IPS-18a (cell line): ENCODE measurements at regions not wholly inside any gene's neighbourhood (a gene's known extent, or its start where the extent isn't known, plus 50 kb on each side); places are given as distances from the start of the nearest gene placed in this dataset.

Source experiments
- H3K27ac ChIP-seq: one replicate; pipeline ENCODE4 v1.5.1; 2013; ENCODE audit warnings: low read length
- H3K27me3 ChIP-seq: one replicate; pipeline ENCODE4 v1.6.1; 2013; ENCODE audit warnings: mild to moderate bottlenecking, low read length; ENCODE audit not compliant: control insufficient read depth, insufficient read depth
- H3K36me3 ChIP-seq: one replicate; pipeline ENCODE4 v1.6.1; 2013; ENCODE audit warnings: low read depth, low read length; ENCODE audit not compliant: control insufficient read depth
- H3K4me1 ChIP-seq: one replicate; pipeline ENCODE4 v1.6.1; 2013; ENCODE audit warnings: low read depth, low read length; ENCODE audit not compliant: control insufficient read depth
- H3K4me3 ChIP-seq: one replicate; pipeline ENCODE4 v1.5.1; 2013; ENCODE audit warnings: low read length
- H3K9ac ChIP-seq: one replicate; pipeline ENCODE4 v1.6.1; 2013; ENCODE audit warnings: mild to moderate bottlenecking, low read length, moderate library complexity
- H3K9me3 ChIP-seq: one replicate; pipeline ENCODE4 v1.6.1; 2013; ENCODE audit warnings: low read depth, low read length; ENCODE audit not compliant: control insufficient read depth

DNA sequence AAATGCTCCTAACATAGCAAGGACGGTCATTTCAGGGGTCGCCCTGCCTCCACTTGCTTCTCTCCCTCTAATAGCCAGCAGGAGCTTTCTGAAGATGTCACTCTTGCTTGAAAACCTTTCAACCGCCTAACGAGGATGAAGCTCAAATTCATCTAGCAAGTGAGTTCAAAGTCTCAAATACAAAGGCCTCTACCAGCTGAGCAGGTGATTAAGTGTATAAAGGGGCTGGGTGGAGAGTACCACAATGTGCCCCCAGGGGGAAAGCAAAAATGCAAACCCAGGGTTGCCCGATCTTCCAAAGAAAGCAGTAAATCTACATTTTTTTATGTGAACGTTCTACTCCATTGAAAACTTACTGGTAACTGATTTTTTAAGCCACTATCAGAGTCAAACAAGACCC, 50.4 kb upstream of the GRIP2 start:
- no peak overlapping the region for H3K4me3 ChIP-seq
- H3K9me3 ChIP-seq = no peaks in the 10 kb centered on the region
- no peak overlapping the region for H3K27ac ChIP-seq
- no peaks in the 10 kb centered on the region for H3K27me3 ChIP-seq
- H3K36me3 ChIP-seq = no peaks in the 10 kb centered on the region
- peaks cover 6% of the 10 kb centered on the region for H3K4me1 ChIP-seq
- no peak overlapping the region for H3K9ac ChIP-seq

DNA sequence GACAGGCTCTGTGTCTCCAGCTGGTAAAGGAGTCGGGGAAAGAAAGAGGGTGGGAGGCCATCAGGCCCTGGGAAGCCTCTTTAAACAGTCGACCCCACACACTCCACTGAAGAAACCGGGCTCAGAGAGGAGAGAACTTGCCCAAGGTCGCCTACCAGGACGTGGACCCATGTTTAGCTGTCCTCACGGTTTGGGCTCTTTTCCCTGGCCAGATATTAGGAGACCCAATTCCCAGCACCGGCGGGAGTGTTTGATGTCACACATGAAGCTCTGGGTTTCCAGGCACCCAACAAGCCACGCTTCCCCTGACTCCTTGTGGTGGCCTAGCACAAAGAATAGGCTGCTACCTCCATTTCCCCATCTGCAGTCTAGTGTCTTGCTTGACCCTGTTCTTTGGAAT, 52.2 kb upstream of the GRIP2 start:
- Histone ChIP-seq H3K4me1 (peaks cover 6% of the 10 kb centered on the region), H3K27ac (no peak overlapping the region), H3K9me3 (no peaks in the 10 kb centered on the region), H3K27me3 (no peaks in the 10 kb centered on the region), H3K9ac (no peak overlapping the region), H3K36me3 (no peaks in the 10 kb centered on the region), H3K4me3 (no peak overlapping the region)

DNA sequence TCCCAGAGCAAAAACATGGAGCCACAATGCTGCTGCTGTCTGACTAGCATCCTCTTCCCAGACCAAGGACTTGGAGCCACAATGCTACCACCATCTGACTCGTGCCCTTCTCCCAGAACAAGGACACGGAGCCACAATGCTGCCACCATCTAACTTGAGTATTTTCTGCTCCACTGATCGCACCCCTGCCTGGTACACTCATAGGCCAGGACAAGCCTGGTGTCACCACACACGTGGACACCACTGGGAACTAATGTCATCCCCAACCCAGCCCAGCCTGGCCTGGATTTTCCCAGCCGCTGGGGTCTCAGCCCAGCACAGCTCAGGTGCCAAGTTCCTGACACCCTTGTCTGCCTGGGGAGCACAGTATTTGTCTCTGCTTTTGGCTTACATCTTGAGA, 52.7 kb upstream of the GRIP2 start:
- peaks cover 6% of the 10 kb centered on the region for H3K4me1 ChIP-seq
- no peak overlapping the region for H3K4me3 ChIP-seq
- H3K9ac ChIP-seq = no peak overlapping the region
- no peaks in the 10 kb centered on the region for H3K36me3 ChIP-seq
- H3K9me3 ChIP-seq = no peaks in the 10 kb centered on the region
- no peak overlapping the region for H3K27ac ChIP-seq
- H3K27me3 ChIP-seq = no peaks in the 10 kb centered on the region

DNA sequence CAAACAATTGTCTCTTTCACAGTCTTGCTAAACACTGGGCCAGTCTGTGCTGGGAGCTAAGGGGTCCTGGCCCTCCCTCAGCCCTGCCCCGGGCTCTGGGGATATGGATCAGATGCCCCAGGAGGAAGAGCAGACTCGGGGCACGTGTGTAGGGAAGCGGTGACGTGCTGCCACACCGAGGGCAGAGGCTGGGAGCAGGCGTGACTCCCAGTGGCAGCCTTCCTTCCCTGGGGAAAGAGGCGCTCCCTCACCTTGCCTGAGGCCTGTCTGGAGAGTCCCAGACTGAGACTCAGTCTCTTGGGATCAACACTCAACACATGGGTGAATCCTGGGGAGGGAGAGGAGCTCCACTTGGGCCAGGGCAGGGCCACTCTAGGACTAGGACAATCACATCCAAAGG, 54.1 kb upstream of the GRIP2 start:
- H3K4me1 ChIP-seq = peaks cover 6% of the 10 kb centered on the region

DNA sequence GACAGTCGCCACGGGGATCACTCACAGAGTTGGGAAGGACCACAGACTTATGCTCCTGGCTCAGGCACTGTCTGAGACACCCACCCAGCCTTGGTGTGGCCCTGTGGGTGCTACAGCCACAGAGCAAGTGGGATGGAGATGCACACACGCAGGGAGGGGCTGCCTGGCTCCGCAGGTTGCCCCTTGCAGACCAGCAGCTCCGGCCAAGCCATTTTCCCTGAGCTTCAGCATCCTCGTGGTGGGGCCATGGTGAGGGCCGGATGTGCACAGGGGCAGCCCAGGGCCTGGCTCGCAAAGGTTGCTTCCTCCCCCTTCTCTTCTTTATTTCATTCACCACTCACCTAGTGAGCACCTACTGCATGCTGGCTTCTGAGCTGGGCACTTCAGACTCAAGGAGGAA, 55.4 kb upstream of the GRIP2 start:
- Histone ChIP-seq H3K9ac (no peak overlapping the region), H3K27me3 (peaks cover 20% of the 10 kb centered on the region), H3K4me1 (peaks cover under 1% of the 10 kb centered on the region), H3K36me3 (no peaks in the 10 kb centered on the region), H3K27ac (no peak overlapping the region), H3K4me3 (no peak overlapping the region), H3K9me3 (no peaks in the 10 kb centered on the region)

More for the DNA sequence above, 54.1 kb upstream of the GRIP2 start:
- peaks cover 8% of the 10 kb centered on the region for H3K27me3 ChIP-seq
- H3K27ac ChIP-seq = no peak overlapping the region
- no peaks in the 10 kb centered on the region for H3K9me3 ChIP-seq
- H3K36me3 ChIP-seq = no peaks in the 10 kb centered on the region
- H3K9ac ChIP-seq = no peak overlapping the region
- no peak overlapping the region for H3K4me3 ChIP-seq

DNA sequence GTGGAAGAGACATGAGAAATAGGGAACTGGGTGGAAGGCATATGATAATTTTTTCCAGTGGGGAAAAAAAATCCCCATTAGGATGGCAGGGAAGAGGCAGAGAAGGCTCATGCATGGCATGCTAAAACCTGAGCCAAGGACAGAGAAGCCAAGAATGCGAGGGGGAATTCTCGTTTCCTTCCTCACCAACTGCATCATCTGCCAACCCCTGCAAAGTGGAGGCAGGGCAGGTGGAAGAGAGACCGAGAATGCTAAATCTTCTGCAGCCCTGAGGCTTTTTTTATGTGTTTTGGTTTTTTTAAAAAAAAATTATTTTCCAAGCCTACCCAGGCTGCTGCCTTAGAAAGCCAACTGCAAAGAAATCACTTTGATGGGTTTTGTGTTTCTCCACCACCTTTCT, 54.3 kb upstream of the CCDC174 start:
- Histone ChIP-seq H3K4me3 (no peak overlapping the region), H3K27me3 (peaks cover 35% of the 10 kb centered on the region), H3K36me3 (no peaks in the 10 kb centered on the region), H3K27ac (no peak overlapping the region), H3K4me1 (peaks cover 6% of the 10 kb centered on the region), H3K9ac (no peak overlapping the region), H3K9me3 (no peaks in the 10 kb centered on the region)

DNA sequence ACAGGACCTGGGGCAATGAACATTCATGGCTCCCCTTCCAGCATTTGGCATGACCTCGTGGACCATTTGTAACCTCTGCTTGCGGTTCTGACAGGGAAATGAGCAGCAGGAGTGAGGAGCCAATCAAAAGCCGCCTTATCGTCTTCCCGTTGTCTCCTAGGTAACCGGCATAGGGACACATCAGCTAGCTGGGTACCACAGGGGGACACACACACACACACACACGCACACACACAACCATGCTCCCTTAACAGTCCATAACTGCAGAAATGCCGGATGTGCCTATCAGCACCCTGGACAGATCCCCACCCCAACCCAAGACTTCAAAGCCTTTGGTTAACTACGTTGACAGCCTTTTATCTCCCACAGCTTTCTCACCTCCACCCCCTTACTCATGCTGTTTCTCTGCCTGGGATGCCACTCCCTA, 53.4 kb upstream of the CCDC174 start:
- Histone ChIP-seq H3K9ac (no peak overlapping the region), H3K27ac (no peak overlapping the region), H3K27me3 (peaks cover 40% of the 10 kb centered on the region), H3K4me1 (peaks cover 6% of the 10 kb centered on the region), H3K4me3 (no peak overlapping the region), H3K9me3 (no peaks in the 10 kb centered on the region), H3K36me3 (no peaks in the 10 kb centered on the region)

DNA sequence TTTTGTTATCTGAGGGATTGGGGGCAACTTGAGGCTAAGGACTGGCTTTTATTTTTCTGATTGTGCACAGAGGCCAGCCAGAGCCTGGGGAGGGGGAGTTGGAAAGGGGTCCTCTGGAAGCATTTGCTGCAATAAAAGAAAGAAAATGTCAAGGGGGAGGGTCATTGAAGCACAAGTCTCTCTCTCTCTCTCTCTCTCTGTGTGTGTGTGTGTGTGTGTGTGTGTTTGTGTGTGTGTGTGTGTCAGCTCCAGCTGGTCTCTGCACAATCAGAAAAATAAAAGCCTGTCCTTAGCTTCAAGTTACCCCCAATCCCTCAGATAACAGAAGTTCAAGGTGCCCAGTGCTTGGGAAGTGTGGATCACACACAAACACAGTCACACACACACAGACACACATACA, 52.1 kb upstream of the CCDC174 start:
- Histone ChIP-seq H3K9me3 (no peaks in the 10 kb centered on the region), H3K4me1 (peaks cover 6% of the 10 kb centered on the region), H3K4me3 (no peak overlapping the region), H3K36me3 (no peaks in the 10 kb centered on the region), H3K27me3 (peaks cover 53% of the 10 kb centered on the region), H3K9ac (no peak overlapping the region), H3K27ac (no peak overlapping the region)

DNA sequence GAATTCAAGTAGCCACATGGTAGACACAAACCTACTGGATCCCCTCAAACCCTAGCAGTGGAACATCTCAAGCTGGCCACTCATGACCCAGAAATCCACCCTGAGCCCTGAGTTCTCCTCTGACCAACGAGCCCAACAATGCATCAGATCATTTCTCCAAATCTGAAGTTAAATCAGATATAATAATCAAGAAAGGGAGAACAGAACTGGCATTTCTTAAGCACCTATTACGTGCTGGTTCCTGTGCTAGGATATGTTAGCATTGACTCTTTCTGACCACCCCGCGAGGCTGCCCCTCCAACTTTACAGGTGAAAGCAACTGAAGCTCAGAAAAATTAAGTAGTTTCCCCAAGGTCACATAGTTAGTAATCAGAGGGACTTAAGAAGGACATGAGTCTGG, 51.5 kb upstream of the CCDC174 start:
- Histone ChIP-seq H3K27ac (no peak overlapping the region), H3K27me3 (peaks cover 53% of the 10 kb centered on the region), H3K36me3 (no peaks in the 10 kb centered on the region), H3K9ac (no peak overlapping the region), H3K9me3 (no peaks in the 10 kb centered on the region), H3K4me1 (peaks cover 6% of the 10 kb centered on the region), H3K4me3 (no peak overlapping the region)

DNA sequence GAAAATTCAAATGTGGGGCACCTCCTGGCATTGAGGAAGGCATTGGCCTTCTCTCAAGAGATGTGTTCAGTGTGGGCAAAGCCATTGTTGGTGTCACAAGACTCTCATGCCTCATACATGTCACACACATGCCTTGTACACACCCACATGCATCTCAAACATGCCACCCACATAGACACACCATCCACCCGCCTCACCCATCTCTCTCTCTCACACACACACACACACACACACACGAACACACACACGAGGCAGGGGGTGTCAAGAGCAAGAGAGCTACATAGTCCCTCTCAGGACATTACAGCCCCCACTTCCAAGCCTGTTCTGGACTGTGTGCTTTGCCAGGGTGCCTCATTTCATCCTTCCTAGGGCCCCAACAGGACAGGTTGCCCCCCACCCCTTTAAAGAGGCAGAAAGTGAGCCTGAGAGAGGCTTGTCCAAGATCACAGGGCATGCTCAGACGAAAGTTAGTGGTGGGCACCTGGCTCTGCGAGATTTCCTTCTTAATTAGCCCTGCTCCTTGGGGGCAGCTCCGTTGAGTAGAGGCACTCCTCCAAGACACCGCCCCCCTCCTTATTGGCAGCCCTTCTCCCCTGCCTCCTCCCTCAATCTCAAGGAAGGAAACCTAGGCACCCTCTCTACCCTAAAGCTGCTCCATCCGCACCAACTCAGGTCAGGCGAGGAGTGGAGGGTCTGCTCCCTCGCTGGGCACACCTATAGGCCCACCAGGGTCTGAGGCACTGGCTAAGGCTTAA, 50.5 kb upstream of the CCDC174 start:
- Histone ChIP-seq H3K4me1 (peaks cover 6% of the 10 kb centered on the region), H3K4me3 (no peak overlapping the region), H3K9me3 (no peaks in the 10 kb centered on the region), H3K36me3 (no peaks in the 10 kb centered on the region), H3K27ac (no peak overlapping the region), H3K9ac (no peak overlapping the region), H3K27me3 (peaks cover 53% of the 10 kb centered on the region)

DNA sequence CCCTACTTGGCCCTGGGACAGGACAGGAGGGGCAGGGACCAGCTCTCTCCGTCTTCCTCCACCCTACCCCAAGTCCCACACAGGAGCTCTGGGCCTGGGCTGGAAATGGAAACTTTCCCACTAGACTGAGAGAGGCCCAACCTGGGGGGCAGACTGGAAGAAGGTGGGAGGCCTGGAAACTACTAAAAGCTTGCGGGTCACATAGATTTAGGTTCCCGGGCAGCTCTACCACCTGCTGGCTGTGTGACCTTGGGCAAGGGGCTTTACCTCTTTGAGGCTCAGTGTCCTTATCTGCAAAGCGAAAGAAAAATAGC, 49.9 kb upstream of the CCDC174 start:
- H3K36me3 ChIP-seq = no peaks in the 10 kb centered on the region
- peak overlapping the region; percentile 53 for H3K4me3 ChIP-seq
- no peak overlapping the region for H3K27ac ChIP-seq
- H3K9ac ChIP-seq = no peak overlapping the region
- peaks cover 53% of the 10 kb centered on the region for H3K27me3 ChIP-seq
- H3K9me3 ChIP-seq = no peaks in the 10 kb centered on the region
- H3K4me1 ChIP-seq = peaks cover 6% of the 10 kb centered on the region
